T-cell (primary cell): ENCODE measurements at regions not wholly inside any gene's neighbourhood (a gene's known extent, or its start where the extent isn't known, plus 50 kb on each side); places are given as distances from the start of the nearest gene placed in this dataset.

ENCODE experiments used
- ATAC-seq, 4 experiments: fragments of 200-7000 bp in 3 of 4; fragments of 150-1000 bp in 1 of 4; cut with Tn5 transposase; replicated peaks in 1 of 4; 1 replicate in 3 of 4; 2 replicates in 1 of 4; pipeline ENCODE4 v1.10.0; 2021; ENCODE audit warnings: moderate library complexity in 3 of 4, mild to moderate bottlenecking in 2 of 4, moderate number of reproducible peaks in 1 of 4
- CTCF ChIA-PET, 2 donors: fragments of 300-600 bp; sonication (Branson Sonifier 250); formaldehyde crosslinking; loops; one replicate each; lab custom pipeline; 2022; ENCODE audit warnings: antibody characterized with exemption in 2 of 2; lab: Charles Lee
- POLR2A ChIA-PET, 2 donors: fragments of 300-600 bp; sonication (Branson Sonifier 250); formaldehyde crosslinking; loops; one replicate each; lab custom pipeline; 2022; ENCODE audit warnings: antibody characterized with exemption in 2 of 2; lab: Charles Lee
- DNase-seq, 35 experiments: peaks; one replicate each; pipeline versions ENCODE4 v3.0.0 to v3.0.0-alpha.2; 2013 to 2023
- H3K27ac ChIP-seq: one replicate; pipeline ENCODE4 v1.5.1; 2013; ENCODE audit warnings: low read length
- H3K27me3 ChIP-seq, 2 experiments: replicated peaks in 1 of 2; 1 replicate in 1 of 2; 2 replicates in 1 of 2; pipeline versions ENCODE4 v1.6.1 to v1.7.0; 2013; ENCODE audit warnings: low read length in 1 of 2, mixed read lengths in 1 of 2; ENCODE audit not compliant: control insufficient read depth in 2 of 2, insufficient read depth in 2 of 2; ENCODE audit errors: extremely low read depth in 1 of 2
- H3K36me3 ChIP-seq, 2 donors: 1 replicate in 1 of 2; 2 replicates in 1 of 2; pipeline versions ENCODE4 v1.6.1 to v1.7.0; 2013; ENCODE audit warnings: low read length in 1 of 2; ENCODE audit not compliant: control insufficient read depth in 2 of 2, insufficient read depth in 1 of 2; ENCODE audit errors: extremely low read depth in 1 of 2
- H3K4me1 ChIP-seq, 2 experiments: 1 replicate in 1 of 2; 2 replicates in 1 of 2; pipeline versions ENCODE4 v1.6.1 to v1.7.0; 2013; ENCODE audit warnings: low read length in 2 of 2, mixed read lengths in 1 of 2; ENCODE audit not compliant: insufficient read depth in 2 of 2, control insufficient read depth in 1 of 2; ENCODE audit errors: extremely low read depth in 1 of 2
- H3K4me3 ChIP-seq, 2 donors: 1 replicate in 1 of 2; 2 replicates in 1 of 2; pipeline versions ENCODE4 v1.5.1 to v1.7.0; 2013; ENCODE audit warnings: mild to moderate bottlenecking in 2 of 2, low read length in 1 of 2, moderate library complexity in 1 of 2; ENCODE audit not compliant: control insufficient read depth in 1 of 2; ENCODE audit errors: extremely low read depth in 1 of 2
- H3K9me3 ChIP-seq: 2 replicates; pipeline ENCODE4 v1.7.0; 2013
- H3K27ac Mint-ChIP-seq, 2 donors: one replicate each; pipeline ENCODE4 v1.8.0; 2020 to 2021; ENCODE audit warnings: mild to moderate bottlenecking in 2 of 2, mixed read lengths in 2 of 2
- H3K27me3 Mint-ChIP-seq, 2 donors: one replicate each; pipeline ENCODE4 v1.8.0; 2021 to 2022; ENCODE audit warnings: mixed read lengths in 2 of 2
- H3K36me3 Mint-ChIP-seq: one replicate; pipeline ENCODE4 v1.8.0; 2021; ENCODE audit warnings: mixed read lengths
- H3K4me1 Mint-ChIP-seq, 3 donors: one replicate each; pipeline ENCODE4 v1.8.0; 2020 to 2022; ENCODE audit warnings: mixed read lengths in 3 of 3, mild to moderate bottlenecking in 1 of 3
- H3K4me3 Mint-ChIP-seq, 3 donors: one replicate each; pipeline ENCODE4 v1.8.0; 2020 to 2022; ENCODE audit warnings: mild to moderate bottlenecking in 3 of 3, mixed read lengths in 3 of 3, moderate library complexity in 3 of 3
- H3K9me3 Mint-ChIP-seq, 3 donors: one replicate each; pipeline ENCODE4 v1.8.0; 2020 to 2022; ENCODE audit warnings: mixed read lengths in 3 of 3
- WGBS: methylation state at CpG from one replicate; pipeline ENCODE4 v1.1.5; 2013; ENCODE audit warnings: missing lambda C conversion rate; ENCODE audit not compliant: insufficient coverage; 5-methylcytosine and 5-hydroxymethylcytosine counted together

- no peaks in the 10 kb centered on the region for H3K36me3 ChIP-seq
- CTCF ChIA-PET = interaction anchor here in 1 of 2 donors (0.6 kb wide), 1 partner anchor 131 kb away, joined by 3 read pairs; no protein-coding TSS in a partner anchor
Measured at GRCh38 chr12:67727702-67728666, 79.4 kb downstream of the DYRK2 start.

GRCh38 chr12:67732857-67733256 is 84.3 kb downstream of the DYRK2 start:
- H3K27me3 ChIP-seq = no peaks in the 10 kb centered on the region
- DNase-seq (no peak), ATAC-seq (no peak)
- H3K4me1 ChIP-seq = no peaks in the 10 kb centered on the region
- ChIA-PET POLR2A (interaction anchor here in 1 of 2 donors (0.7 kb wide), 1 partner anchor 52 kb away, joined by 3 read pairs; no protein-coding TSS in a partner anchor), CTCF (no interaction called here)
- Mint-ChIP-seq H3K27ac (no peak overlapping the region), H3K9me3 (no peaks in the 10 kb centered on the region), H3K4me1 (peaks cover 0 to 1% (median 0%) of the 10 kb centered on the region in 3 donors), H3K27me3 (peaks cover 0 to 2% of the 10 kb centered on the region in 2 donors), H3K4me3 (no peak overlapping the region), H3K36me3 (no peaks in the 10 kb centered on the region)
- 88% methylated on average over 2 of the region's 4 CpGs for WGBS
- H3K4me3 ChIP-seq = no peak overlapping the region
- no peaks in the 10 kb centered on the region for H3K36me3 ChIP-seq
- H3K27ac ChIP-seq = no peak overlapping the region
- H3K9me3 ChIP-seq = no peaks in the 10 kb centered on the region

More at GRCh38 chr12:67727702-67728666, 79.4 kb downstream of the DYRK2 start:
- no peak overlapping the region for H3K4me3 ChIP-seq
- WGBS = 80% methylated on average over 2 of the region's 6 CpGs
- Mint-ChIP-seq H3K36me3 (no peaks in the 10 kb centered on the region), H3K27ac (no peak overlapping the region), H3K27me3 (peaks cover 0 to 2% of the 10 kb centered on the region in 2 donors), H3K9me3 (no peaks in the 10 kb centered on the region), H3K4me1 (peaks cover 0 to 3% (median 0%) of the 10 kb centered on the region in 3 donors), H3K4me3 (no peak overlapping the region)
- H3K9me3 ChIP-seq = no peaks in the 10 kb centered on the region
- POLR2A ChIA-PET = no interaction called here
- DNase-seq = no peak
- no peaks in the 10 kb centered on the region for H3K27me3 ChIP-seq
- H3K27ac ChIP-seq = no peak overlapping the region
- no peak for ATAC-seq
- no peaks in the 10 kb centered on the region for H3K4me1 ChIP-seq

GRCh38 chr12:67735868-67736267 is 87.3 kb downstream of the DYRK2 start:
- Histone ChIP-seq H3K36me3 (no peaks in the 10 kb centered on the region), H3K27me3 (no peaks in the 10 kb centered on the region), H3K4me3 (no peak overlapping the region), H3K27ac (no peak overlapping the region), H3K4me1 (no peaks in the 10 kb centered on the region), H3K9me3 (no peaks in the 10 kb centered on the region)
- no peaks in the 10 kb centered on the region for H3K4me1 Mint-ChIP-seq
- H3K4me3 Mint-ChIP-seq = no peak overlapping the region
- H3K9me3 Mint-ChIP-seq = no peaks in the 10 kb centered on the region
- POLR2A ChIA-PET = no interaction called here
- peaks cover 0 to 2% of the 10 kb centered on the region in 2 donors for H3K27me3 Mint-ChIP-seq
- H3K27ac Mint-ChIP-seq = no peak overlapping the region
- DNase-seq (no peak), ATAC-seq (no peak)
- no peaks in the 10 kb centered on the region for H3K36me3 Mint-ChIP-seq
- CTCF ChIA-PET = no interaction called here
- 81% methylated on average over 4 of the region's 4 CpGs for WGBS

GRCh38 chr12:67740711-67741110 is 92.2 kb downstream of the DYRK2 start:
- no peaks in the 10 kb centered on the region for H3K27me3 ChIP-seq
- ATAC-seq (no peak), DNase-seq (no peak)
- H3K4me3 ChIP-seq = no peak overlapping the region
- no peak overlapping the region for H3K27ac ChIP-seq
- ChIA-PET POLR2A (no interaction called here), CTCF (no interaction called here)
- Mint-ChIP-seq H3K4me3 (no peak overlapping the region), H3K4me1 (no peaks in the 10 kb centered on the region), H3K27me3 (no peaks in the 10 kb centered on the region), H3K36me3 (no peaks in the 10 kb centered on the region), H3K9me3 (peaks cover under 1% of the 10 kb centered on the region in 3 donors), H3K27ac (no peak overlapping the region)
- no peaks in the 10 kb centered on the region for H3K4me1 ChIP-seq
- no peaks in the 10 kb centered on the region for H3K9me3 ChIP-seq
- no peaks in the 10 kb centered on the region for H3K36me3 ChIP-seq
- WGBS = 100% methylated on average over 1 of the region's 1 CpG

GRCh38 chr12:67741270-67741669 is 92.7 kb downstream of the DYRK2 start:
- no peak overlapping the region for H3K27ac Mint-ChIP-seq
- H3K27me3 Mint-ChIP-seq = no peaks in the 10 kb centered on the region
- Histone ChIP-seq H3K4me1 (no peaks in the 10 kb centered on the region), H3K36me3 (no peaks in the 10 kb centered on the region), H3K27ac (no peak overlapping the region), H3K9me3 (no peaks in the 10 kb centered on the region), H3K4me3 (no peak overlapping the region), H3K27me3 (no peaks in the 10 kb centered on the region)
- DNase-seq = no peak
- peaks cover 4 to 5% (median 4%) of the 10 kb centered on the region in 3 donors for H3K9me3 Mint-ChIP-seq
- H3K4me3 Mint-ChIP-seq = no peak overlapping the region
- no peaks in the 10 kb centered on the region for H3K4me1 Mint-ChIP-seq
- POLR2A ChIA-PET = no interaction called here
- ATAC-seq = no peak
- WGBS = no CpG with 5 or more reads among the region's 3 CpGs
- CTCF ChIA-PET = no interaction called here
- H3K36me3 Mint-ChIP-seq = no peaks in the 10 kb centered on the region

- no peaks in the 10 kb centered on the region for H3K4me1 Mint-ChIP-seq
- Histone ChIP-seq H3K27ac (no peak overlapping the region), H3K4me3 (no peak overlapping the region), H3K36me3 (no peaks in the 10 kb centered on the region), H3K9me3 (no peaks in the 10 kb centered on the region), H3K27me3 (no peaks in the 10 kb centered on the region), H3K4me1 (no peaks in the 10 kb centered on the region)
- ChIA-PET CTCF (no interaction called here), POLR2A (no interaction called here)
- H3K27me3 Mint-ChIP-seq = no peaks in the 10 kb centered on the region
- no peak overlapping the region for H3K27ac Mint-ChIP-seq
- no peak overlapping the region for H3K4me3 Mint-ChIP-seq
- WGBS = 83% methylated on average over 1 of the region's 1 CpG
- H3K36me3 Mint-ChIP-seq = no peaks in the 10 kb centered on the region
- ATAC-seq (no peak), DNase-seq (no peak)
- peaks cover 4 to 8% (median 4%) of the 10 kb centered on the region in 3 donors for H3K9me3 Mint-ChIP-seq
Measured at GRCh38 chr12:67742461-67742860, 93.9 kb downstream of the DYRK2 start.
